ENCODE measurements at regions not wholly inside any gene's neighbourhood (a gene's known extent, or its start where the extent isn't known, plus 50 kb on each side); places are given as distances from the start of the nearest gene placed in this dataset.

GRCh38 chr3:99342383-99342782 lies 296.0 kb upstream of the COL8A1 start:
- Histone ChIP-seq H3K36me3 (ENCODE audit: insufficient read depth, low read length) (no peaks in the 10 kb centered on the region), H3K4me2 (ENCODE audit: low read length) (no peak overlapping the region), H4K20me1 (ENCODE audit: insufficient read depth, low read length) (no peaks in the 10 kb centered on the region), H2AFZ (ENCODE audit: low read length) (no peak overlapping the region), H3K27ac (ENCODE audit: low read depth, low read length, poor library complexity, severe bottlenecking) (no peak overlapping the region), H3K79me2 (ENCODE audit: insufficient read depth, low read depth, low read length) (no peaks in the 10 kb centered on the region), H3K4me1 (ENCODE audit: insufficient read depth, low read length, poor library complexity, severe bottlenecking) (no peaks in the 10 kb centered on the region), H3K9me2 (ENCODE audit: insufficient read depth, low read length) (no peaks in the 10 kb centered on the region), H3K4me3 (ENCODE audit: low read depth, low read length, poor library complexity, severe bottlenecking) (no peak overlapping the region), H3K9me3 (ENCODE audit: low read length) (no peaks in the 10 kb centered on the region)
- ChIA-PET POLR2A (no interaction called here), CTCF (ENCODE audit: unreplicated experiment) (interaction anchor here (0.6 kb wide), 1 partner anchor 555 kb away, joined by 3 read pairs; no protein-coding TSS in a partner anchor)
- intact Hi-C loops (cut with micrococcal nuclease; ENCODE audit: unreplicated experiment) = no loop called here
- BruUV-seq (replicated peaks) = no TSS peak
- TF ChIP-seq EZH2phosphoT487 (IDR thresholded peaks at IDR 0.05; ENCODE audit: borderline replicate concordance, low read depth, low read length) (no peak), CTCF (conservative IDR thresholded peaks at IDR 0.05; ENCODE audit: low read length) (no peak)
- no peak for DNase-seq (ENCODE audit: low spot score)

- Histone ChIP-seq H3K79me2 (ENCODE audit: insufficient read depth, low read depth, low read length) (no peaks in the 10 kb centered on the region), H2AFZ (ENCODE audit: low read length) (no peak overlapping the region), H3K4me2 (ENCODE audit: low read length) (no peak overlapping the region), H3K4me3 (ENCODE audit: low read depth, low read length, poor library complexity, severe bottlenecking) (no peak overlapping the region), H3K27ac (ENCODE audit: low read depth, low read length, poor library complexity, severe bottlenecking) (no peak overlapping the region), H3K4me1 (ENCODE audit: insufficient read depth, low read length, poor library complexity, severe bottlenecking) (no peaks in the 10 kb centered on the region), H3K9me3 (ENCODE audit: low read length) (no peaks in the 10 kb centered on the region), H3K9me2 (ENCODE audit: insufficient read depth, low read length) (no peaks in the 10 kb centered on the region), H4K20me1 (ENCODE audit: insufficient read depth, low read length) (no peaks in the 10 kb centered on the region), H3K36me3 (ENCODE audit: insufficient read depth, low read length) (no peaks in the 10 kb centered on the region)
- no TSS peak for BruUV-seq (replicated peaks)
- DNase-seq (ENCODE audit: low spot score) = no peak
- no peak for TF ChIP-seq EZH2phosphoT487 (IDR thresholded peaks at IDR 0.05; ENCODE audit: borderline replicate concordance, low read depth, low read length)
- TF ChIP-seq CTCF (conservative IDR thresholded peaks at IDR 0.05; ENCODE audit: low read length) = no peak
- intact Hi-C loops (cut with micrococcal nuclease; ENCODE audit: unreplicated experiment) = no loop called here
- ChIA-PET CTCF (ENCODE audit: unreplicated experiment) (no interaction called here), POLR2A (interaction anchor here (0.5 kb wide), 1 partner anchor 1712 kb away, joined by 7 read pairs; no protein-coding TSS in a partner anchor)
Measured at GRCh38 chr3:99339222-99339621, 299.2 kb upstream of the COL8A1 start.

GRCh38 chr3:99332718-99333117 lies 305.7 kb upstream of the COL8A1 start:
- POLR2A ChIA-PET = no interaction called here
- H3K9me3 ChIP-seq (ENCODE audit: low read length) = no peaks in the 10 kb centered on the region
- TF ChIP-seq EZH2phosphoT487 (IDR thresholded peaks at IDR 0.05; ENCODE audit: borderline replicate concordance, low read depth, low read length) (no peak), CTCF (conservative IDR thresholded peaks at IDR 0.05; ENCODE audit: low read length) (no peak)
- no peaks in the 10 kb centered on the region for H3K9me2 ChIP-seq (ENCODE audit: insufficient read depth, low read length)
- no peak overlapping the region for H2AFZ ChIP-seq (ENCODE audit: low read length)
- no peak for DNase-seq (ENCODE audit: low spot score)
- H4K20me1 ChIP-seq (ENCODE audit: insufficient read depth, low read length) = no peaks in the 10 kb centered on the region
- no TSS peak for BruUV-seq (replicated peaks)
- CTCF ChIA-PET (ENCODE audit: unreplicated experiment) = no interaction called here
- no peaks in the 10 kb centered on the region for H3K4me1 ChIP-seq (ENCODE audit: insufficient read depth, low read length, poor library complexity, severe bottlenecking)
- H3K4me2 ChIP-seq (ENCODE audit: low read length) = no peak overlapping the region
- intact Hi-C loops (cut with micrococcal nuclease; ENCODE audit: unreplicated experiment) = no loop called here
- H3K79me2 ChIP-seq (ENCODE audit: insufficient read depth, low read depth, low read length) = no peaks in the 10 kb centered on the region
- no peak overlapping the region for H3K4me3 ChIP-seq (ENCODE audit: low read depth, low read length, poor library complexity, severe bottlenecking)
- H3K36me3 ChIP-seq (ENCODE audit: insufficient read depth, low read length) = no peaks in the 10 kb centered on the region
- no peak overlapping the region for H3K27ac ChIP-seq (ENCODE audit: low read depth, low read length, poor library complexity, severe bottlenecking)
